OCI-LY1 (cell line): ENCODE measurements at regions not wholly inside any gene's neighbourhood (a gene's known extent, or its start where the extent isn't known, plus 50 kb on each side); places are given as distances from the start of the nearest gene placed in this dataset.

Experiments
- EZH2 ChIP-seq: fragments of 200-600 bp; sonication (generic), shearing (Covaris generic); IDR thresholded peaks from 2 replicates; pipeline ENCODE4 v1.8.0; 2017; ENCODE audit warnings: borderline replicate concordance, mixed run types, mild to moderate bottlenecking, antibody characterized with exemption, low read length, moderate library complexity, mixed read lengths
- TF ChIP-seq, protein P1 (sequence below): fragments of 200-600 bp; sonication (generic), shearing (Covaris generic); IDR thresholded peaks from 2 replicates; pipeline ENCODE4 v1.5.1; 2017; ENCODE audit warnings: mild to moderate bottlenecking, antibody characterized with exemption, low read length, moderate library complexity, mixed read lengths

DNA sequence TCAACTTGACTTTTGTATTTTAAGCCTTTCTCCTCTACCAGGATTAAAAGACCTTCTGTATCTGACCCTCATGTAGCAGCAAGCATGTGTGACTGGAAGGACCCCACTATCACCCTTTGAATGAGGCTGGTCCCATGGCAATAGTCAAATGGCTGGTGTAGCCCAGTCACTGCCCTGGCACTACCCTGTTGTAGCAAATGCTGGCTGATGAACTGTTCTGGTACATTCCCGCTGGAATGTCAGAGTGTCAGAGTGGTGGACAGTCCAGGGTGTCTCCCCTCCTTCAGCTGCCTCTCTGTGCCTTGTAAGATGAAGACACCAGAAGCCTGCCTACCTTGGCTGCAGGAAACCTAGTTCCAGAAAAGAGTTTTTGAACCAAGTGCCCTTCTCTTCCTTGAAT lies 115.7 kb downstream of the ACKR3 start:
- TF ChIP-seq EZH2: no peak
- TF ChIP-seq, protein P1, sequence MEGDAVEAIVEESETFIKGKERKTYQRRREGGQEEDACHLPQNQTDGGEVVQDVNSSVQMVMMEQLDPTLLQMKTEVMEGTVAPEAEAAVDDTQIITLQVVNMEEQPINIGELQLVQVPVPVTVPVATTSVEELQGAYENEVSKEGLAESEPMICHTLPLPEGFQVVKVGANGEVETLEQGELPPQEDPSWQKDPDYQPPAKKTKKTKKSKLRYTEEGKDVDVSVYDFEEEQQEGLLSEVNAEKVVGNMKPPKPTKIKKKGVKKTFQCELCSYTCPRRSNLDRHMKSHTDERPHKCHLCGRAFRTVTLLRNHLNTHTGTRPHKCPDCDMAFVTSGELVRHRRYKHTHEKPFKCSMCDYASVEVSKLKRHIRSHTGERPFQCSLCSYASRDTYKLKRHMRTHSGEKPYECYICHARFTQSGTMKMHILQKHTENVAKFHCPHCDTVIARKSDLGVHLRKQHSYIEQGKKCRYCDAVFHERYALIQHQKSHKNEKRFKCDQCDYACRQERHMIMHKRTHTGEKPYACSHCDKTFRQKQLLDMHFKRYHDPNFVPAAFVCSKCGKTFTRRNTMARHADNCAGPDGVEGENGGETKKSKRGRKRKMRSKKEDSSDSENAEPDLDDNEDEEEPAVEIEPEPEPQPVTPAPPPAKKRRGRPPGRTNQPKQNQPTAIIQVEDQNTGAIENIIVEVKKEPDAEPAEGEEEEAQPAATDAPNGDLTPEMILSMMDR: no peak
